Spinal cord (tissue), 9 donors: ENCODE measurements at regions not wholly inside any gene's neighbourhood (a gene's known extent, or its start where the extent isn't known, plus 50 kb on each side); places are given as distances from the start of the nearest gene placed in this dataset.
A peak's percentile ranks its signal among the peaks of the same experiment; 100 is the strongest.
"Not testable (repeated sequence)": the region's sequence is repeated elsewhere in the genome, so short reads cannot be mapped to it uniquely, and the experiment has no call there.

ENCODE experiments used
- DNase-seq, 6 donors: peaks; one replicate each; pipeline versions ENCODE4 v3.0.0 to v3.0.0-alpha.2; 2013 to 2015; ENCODE audit warnings: low spot score in 6 of 6, low read depth in 4 of 6
- H3K27ac ChIP-seq: one replicate; pipeline ENCODE4 v1.5.1; 2013; ENCODE audit warnings: low read depth, low read length, control low read depth
- H3K27me3 ChIP-seq: one replicate; pipeline ENCODE4 v1.6.1; 2013; ENCODE audit warnings: low read length; ENCODE audit not compliant: control insufficient read depth, insufficient read depth
- H3K36me3 ChIP-seq: one replicate; pipeline ENCODE4 v1.6.1; 2013; ENCODE audit warnings: low read length; ENCODE audit not compliant: control insufficient read depth, insufficient read depth
- H3K4me1 ChIP-seq: one replicate; pipeline ENCODE4 v1.6.1; 2013; ENCODE audit warnings: low read length; ENCODE audit not compliant: control insufficient read depth, insufficient read depth
- H3K4me3 ChIP-seq: one replicate; pipeline ENCODE4 v1.5.1; 2013; ENCODE audit warnings: low read depth, low read length, control low read depth
- H3K9me3 ChIP-seq: one replicate; pipeline ENCODE4 v1.6.1; 2013; ENCODE audit warnings: low read length; ENCODE audit not compliant: control insufficient read depth, insufficient read depth
- WGBS: methylation state at CpG from one replicate; pipeline ENCODE4 v1.1.5; 2013; ENCODE audit warnings: missing lambda C conversion rate; ENCODE audit not compliant: insufficient coverage; 5-methylcytosine and 5-hydroxymethylcytosine counted together
- donor health status: healthy.

- DNase-seq, H3K27me3 ChIP-seq, H3K27ac ChIP-seq, H3K36me3 ChIP-seq, H3K9me3 ChIP-seq, H3K4me1 ChIP-seq, H3K4me3 ChIP-seq: not testable (repeated sequence)
- 89% methylated on average over 6 of the region's 6 CpGs for whole genome bisulfite sequencing
Observed at GRCh38 chr5:104546871-104547270, 984.3 kb upstream of the NUDT12 start.

- Histone ChIP-seq H3K27ac (no peak overlapping the region), H3K36me3 (no peaks in the 10 kb centered on the region), H3K27me3 (no peaks in the 10 kb centered on the region), H3K4me3 (no peak overlapping the region), H3K4me1 (no peaks in the 10 kb centered on the region), H3K9me3 (no peaks in the 10 kb centered on the region)
- DNase-seq, result peak in 1 of 6 donors; percentile 45
- no CpG with 5 or more reads among the region's 1 CpG for WGBS
Observed at GRCh38 chr5:104541141-104541785, 978.7 kb upstream of the NUDT12 start.

GRCh38 chr5:104540448-104540847 lies 977.9 kb upstream of the NUDT12 start:
- Histone ChIP-seq H3K4me3 (no peak overlapping the region), H3K36me3 (no peaks in the 10 kb centered on the region), H3K9me3 (no peaks in the 10 kb centered on the region), H3K4me1 (no peaks in the 10 kb centered on the region), H3K27ac (no peak overlapping the region), H3K27me3 (no peaks in the 10 kb centered on the region)
- no CpG with 5 or more reads among the region's 1 CpG for WGBS
- DNase-seq, result peak in 4 of 6 donors; percentile 9 to 80 (median 47)

GRCh38 chr5:104539618-104540350 lies 977.2 kb upstream of the NUDT12 start:
- no peak for DNase-seq
- no peak overlapping the region for H3K27ac ChIP-seq

GRCh38 chr5:104538734-104539133 lies 976.1 kb upstream of the NUDT12 start:
- no peak for DNase-seq
- Histone ChIP-seq H3K36me3 (no peaks in the 10 kb centered on the region), H3K9me3 (no peaks in the 10 kb centered on the region), H3K4me1 (no peaks in the 10 kb centered on the region), H3K27ac (no peak overlapping the region), H3K4me3 (no peak overlapping the region), H3K27me3 (no peaks in the 10 kb centered on the region)
- 100% methylated on average over 1 of the region's 6 CpGs for WGBS

More at GRCh38 chr5:104539618-104540350, 977.2 kb upstream of the NUDT12 start:
- Histone ChIP-seq H3K27me3 (no peaks in the 10 kb centered on the region), H3K4me1 (no peaks in the 10 kb centered on the region), H3K36me3 (no peaks in the 10 kb centered on the region), H3K9me3 (no peaks in the 10 kb centered on the region), H3K4me3 (no peak overlapping the region)

GRCh38 chr5:104533498-104533897 lies 970.9 kb upstream of the NUDT12 start:
- no peak for DNase-seq
- Histone ChIP-seq H3K27me3 (no peaks in the 10 kb centered on the region), H3K9me3 (no peaks in the 10 kb centered on the region), H3K4me1 (no peaks in the 10 kb centered on the region), H3K4me3 (no peak overlapping the region), H3K27ac (no peak overlapping the region), H3K36me3 (no peaks in the 10 kb centered on the region)

- Histone ChIP-seq H3K4me1 (no peaks in the 10 kb centered on the region), H3K36me3 (no peaks in the 10 kb centered on the region), H3K4me3 (no peak overlapping the region), H3K27me3 (no peaks in the 10 kb centered on the region), H3K9me3 (no peaks in the 10 kb centered on the region), H3K27ac (no peak overlapping the region)
- DNase-seq, result no peak
- no CpG with 5 or more reads among the region's 1 CpG for WGBS
Observed at GRCh38 chr5:104526866-104527265, 964.3 kb upstream of the NUDT12 start.

GRCh38 chr5:104513640-104514072 lies 951.1 kb upstream of the NUDT12 start:
- Histone ChIP-seq H3K4me3 (no peak overlapping the region), H3K36me3 (no peaks in the 10 kb centered on the region), H3K4me1 (no peaks in the 10 kb centered on the region), H3K9me3 (no peaks in the 10 kb centered on the region), H3K27me3 (no peaks in the 10 kb centered on the region), H3K27ac (no peak overlapping the region)
- DNase-seq, result no peak

GRCh38 chr5:104513121-104513602 lies 950.6 kb upstream of the NUDT12 start:
- Histone ChIP-seq H3K4me3 (no peak overlapping the region), H3K36me3 (no peaks in the 10 kb centered on the region), H3K27ac (no peak overlapping the region), H3K27me3 (no peaks in the 10 kb centered on the region), H3K4me1 (no peaks in the 10 kb centered on the region), H3K9me3 (no peaks in the 10 kb centered on the region)
- DNase-seq, result peak in 1 of 6 donors; percentile 11
- no CpG with 5 or more reads among the region's 3 CpGs for WGBS
